Smooth muscle cell (in vitro differentiated cells): ENCODE measurements at regions not wholly inside any gene's neighbourhood (a gene's known extent, or its start where the extent isn't known, plus 50 kb on each side); places are given as distances from the start of the nearest gene placed in this dataset.

Experiments
- DNase-seq: peaks from one replicate; lab custom pipeline; 2025; ENCODE audit not compliant: unreplicated experiment; lab: John Stamatoyannopoulos, UW
- H2AFZ ChIP-seq: fragments of 200-600 bp; sonication (generic); 2 replicates; pipeline ENCODE4 v1.6.0; 2016; ENCODE audit warnings: antibody characterized with exemption, low read depth, mild to moderate bottlenecking
- H3F3A ChIP-seq: fragments of 200-600 bp; sonication (generic); 2 replicates; pipeline ENCODE4 v1.6.0; 2017; ENCODE audit warnings: antibody characterized with exemption, low read depth
- H3K27ac ChIP-seq: fragments of 200-600 bp; sonication (generic); 2 replicates; pipeline ENCODE4 v1.5.1; 2016; ENCODE audit warnings: low read depth, mild to moderate bottlenecking
- H3K27me3 ChIP-seq: fragments of 200-600 bp; sonication (generic); 2 replicates; pipeline ENCODE4 v1.6.1; 2016; ENCODE audit warnings: low read depth, mild to moderate bottlenecking
- H3K36me3 ChIP-seq: fragments of 200-600 bp; sonication (generic); 2 replicates; pipeline ENCODE4 v1.5.1; 2016; ENCODE audit warnings: low read depth
- H3K4me1 ChIP-seq: fragments of 200-600 bp; sonication (generic); 2 replicates; pipeline ENCODE4 v1.5.1; 2016; ENCODE audit warnings: low read depth
- H3K4me2 ChIP-seq: fragments of 200-600 bp; sonication (generic); 2 replicates; pipeline ENCODE4 v1.6.0; 2016; ENCODE audit warnings: mild to moderate bottlenecking
- H3K4me3 ChIP-seq: fragments of 200-600 bp; sonication (generic); 2 replicates; pipeline ENCODE4 v1.5.1; 2016; ENCODE audit warnings: mild to moderate bottlenecking
- H3K79me2 ChIP-seq: fragments of 200-600 bp; sonication (generic); 2 replicates; pipeline ENCODE4 v1.6.0; 2016; ENCODE audit warnings: low read depth, mild to moderate bottlenecking
- H3K9ac ChIP-seq: fragments of 200-600 bp; sonication (generic); 2 replicates; pipeline ENCODE4 v1.6.0; 2016; ENCODE audit warnings: low read depth
- H3K9me3 ChIP-seq: fragments of 200-600 bp; sonication (generic); replicated peaks from 2 replicates; pipeline ENCODE4 v1.5.1; 2016; ENCODE audit warnings: low read depth
- H4K20me1 ChIP-seq: fragments of 200-600 bp; sonication (generic); 2 replicates; pipeline ENCODE4 v1.6.0; 2016; ENCODE audit warnings: low read depth
- WGBS: methylation state at CpG from one replicate; pipeline ENCODE4 v1.1.7; 2016; ENCODE audit warnings: low lambda C conversion rate; 5-methylcytosine and 5-hydroxymethylcytosine counted together
- TF ChIP-seq, protein P1 (sequence below): fragments of 200-600 bp; sonication (generic); IDR thresholded peaks from 2 replicates; pipeline ENCODE4 v1.5.1; 2017; ENCODE audit warnings: borderline replicate concordance, mild to moderate bottlenecking, antibody characterized with exemption; ENCODE audit not compliant: insufficient read depth, poor library complexity, severe bottlenecking

DNA sequence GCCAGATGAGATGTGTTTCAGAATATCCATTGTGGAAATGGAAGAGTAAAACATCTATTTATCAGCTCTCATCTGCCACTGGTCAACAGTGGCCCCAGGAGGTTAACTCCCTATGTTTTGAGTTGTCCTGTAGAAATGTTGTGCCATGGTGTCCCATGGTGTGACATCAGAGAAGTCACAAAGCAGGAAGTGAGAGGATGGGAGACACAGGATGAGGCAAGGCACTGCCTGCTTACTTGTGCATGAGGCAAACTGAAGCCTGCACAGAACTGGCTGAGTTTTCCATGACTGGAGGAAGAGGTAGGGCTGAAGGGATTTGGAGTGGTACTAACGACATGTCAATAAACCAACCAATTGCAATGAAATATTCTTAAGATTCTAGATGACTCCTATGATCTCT lies 131.5 kb upstream of the ZNF644 start:
- 89% methylated on average over 1 of the region's 1 CpG for WGBS
- TF ChIP-seq, protein P1, sequence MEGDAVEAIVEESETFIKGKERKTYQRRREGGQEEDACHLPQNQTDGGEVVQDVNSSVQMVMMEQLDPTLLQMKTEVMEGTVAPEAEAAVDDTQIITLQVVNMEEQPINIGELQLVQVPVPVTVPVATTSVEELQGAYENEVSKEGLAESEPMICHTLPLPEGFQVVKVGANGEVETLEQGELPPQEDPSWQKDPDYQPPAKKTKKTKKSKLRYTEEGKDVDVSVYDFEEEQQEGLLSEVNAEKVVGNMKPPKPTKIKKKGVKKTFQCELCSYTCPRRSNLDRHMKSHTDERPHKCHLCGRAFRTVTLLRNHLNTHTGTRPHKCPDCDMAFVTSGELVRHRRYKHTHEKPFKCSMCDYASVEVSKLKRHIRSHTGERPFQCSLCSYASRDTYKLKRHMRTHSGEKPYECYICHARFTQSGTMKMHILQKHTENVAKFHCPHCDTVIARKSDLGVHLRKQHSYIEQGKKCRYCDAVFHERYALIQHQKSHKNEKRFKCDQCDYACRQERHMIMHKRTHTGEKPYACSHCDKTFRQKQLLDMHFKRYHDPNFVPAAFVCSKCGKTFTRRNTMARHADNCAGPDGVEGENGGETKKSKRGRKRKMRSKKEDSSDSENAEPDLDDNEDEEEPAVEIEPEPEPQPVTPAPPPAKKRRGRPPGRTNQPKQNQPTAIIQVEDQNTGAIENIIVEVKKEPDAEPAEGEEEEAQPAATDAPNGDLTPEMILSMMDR = no peak

DNA sequence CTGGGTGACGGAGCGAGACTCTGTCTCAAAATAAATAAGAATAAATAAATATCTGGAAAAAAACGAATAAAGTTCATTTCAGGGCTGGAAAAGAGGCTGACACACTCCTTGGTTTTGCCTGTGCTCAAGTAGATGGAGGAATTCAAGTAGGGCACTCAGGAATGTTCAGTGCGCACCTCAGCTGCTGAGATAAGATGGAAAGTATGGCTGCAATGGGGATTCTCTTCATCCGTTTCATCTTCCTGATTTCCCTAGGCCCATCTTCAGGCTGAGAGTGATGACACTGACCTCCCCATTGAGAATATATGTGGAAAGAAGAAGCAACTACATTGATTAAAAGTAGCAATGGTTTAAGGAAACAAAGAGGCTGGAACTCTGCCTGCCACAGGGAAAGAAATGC lies 130.5 kb upstream of the ZNF644 start:
- Histone ChIP-seq H3K9me3 (no peaks in the 10 kb centered on the region), H3K36me3 (no peaks in the 10 kb centered on the region), H3K4me1 (no peaks in the 10 kb centered on the region), H3K4me3 (no peak overlapping the region), H2AFZ (no peak overlapping the region), H4K20me1 (no peaks in the 10 kb centered on the region), H3K4me2 (no peak overlapping the region), H3F3A (no peaks in the 10 kb centered on the region), H3K27ac (no peak overlapping the region), H3K79me2 (no peaks in the 10 kb centered on the region), H3K27me3 (no peaks in the 10 kb centered on the region), H3K9ac (no peak overlapping the region)
- TF ChIP-seq, protein P1 = no peak
- WGBS = 77% methylated on average over 5 of the region's 5 CpGs
- no peak for DNase-seq

More for the DNA sequence above, 131.5 kb upstream of the ZNF644 start:
- Histone ChIP-seq H3F3A (no peaks in the 10 kb centered on the region), H2AFZ (no peak overlapping the region), H3K27ac (no peak overlapping the region), H3K4me3 (no peak overlapping the region), H3K36me3 (no peaks in the 10 kb centered on the region), H3K9me3 (no peaks in the 10 kb centered on the region), H4K20me1 (no peaks in the 10 kb centered on the region), H3K4me2 (no peak overlapping the region), H3K9ac (no peak overlapping the region), H3K27me3 (no peaks in the 10 kb centered on the region), H3K79me2 (no peaks in the 10 kb centered on the region), H3K4me1 (no peaks in the 10 kb centered on the region)
- no peak for DNase-seq

DNA sequence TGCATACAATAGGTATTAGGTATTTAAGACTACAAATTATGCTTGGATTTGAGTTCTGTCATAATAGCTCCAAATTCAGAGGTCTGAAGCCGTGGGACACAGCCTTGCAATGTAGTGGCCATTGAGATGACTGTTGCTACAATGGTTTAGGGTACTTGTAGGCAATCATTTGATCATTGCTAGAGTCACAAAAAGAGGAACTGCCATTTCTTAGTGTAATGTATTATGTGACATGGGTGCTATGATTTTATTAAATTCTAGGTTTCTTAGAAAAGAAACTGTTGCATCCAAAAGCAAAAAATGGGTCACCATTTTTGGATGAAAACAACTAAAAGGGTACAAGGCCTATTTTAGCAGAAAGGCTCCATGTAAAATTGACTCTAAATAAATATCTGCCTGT lies 129.9 kb upstream of the ZNF644 start:
- Histone ChIP-seq H3K36me3 (no peaks in the 10 kb centered on the region), H4K20me1 (no peaks in the 10 kb centered on the region), H3K9me3 (no peaks in the 10 kb centered on the region), H3K4me1 (no peaks in the 10 kb centered on the region), H3K4me3 (no peak overlapping the region), H3K27ac (no peak overlapping the region), H3K27me3 (no peaks in the 10 kb centered on the region), H2AFZ (no peak overlapping the region), H3K4me2 (no peak overlapping the region), H3F3A (no peaks in the 10 kb centered on the region), H3K79me2 (no peaks in the 10 kb centered on the region), H3K9ac (no peak overlapping the region)
- 97% methylated on average over 1 of the region's 1 CpG for WGBS
- TF ChIP-seq, protein P1 = no peak
- no peak for DNase-seq

DNA sequence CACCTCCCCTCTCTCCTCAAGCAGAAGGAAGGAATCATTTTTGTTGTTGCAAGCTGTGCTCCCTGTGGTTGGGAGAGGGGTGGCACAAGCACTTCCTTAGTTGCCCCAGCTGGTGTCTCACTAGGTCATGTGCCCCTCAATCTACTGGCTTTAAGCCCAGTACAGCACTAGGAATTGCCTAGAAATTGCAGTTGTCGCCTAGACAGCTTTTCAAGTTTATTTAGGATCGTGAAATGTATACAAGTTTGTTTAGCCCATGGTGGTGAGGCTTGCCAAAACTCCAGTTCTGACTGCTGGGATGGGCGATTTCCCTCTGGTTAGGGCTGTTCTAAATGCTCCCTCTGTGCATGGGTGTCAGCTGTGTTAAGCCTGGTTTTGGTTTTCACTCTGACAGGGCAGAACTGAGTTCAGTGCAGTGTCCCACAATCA lies 126.8 kb upstream of the ZNF644 start:
- no peaks in the 10 kb centered on the region for H3F3A ChIP-seq
- H3K9ac ChIP-seq = no peak overlapping the region
- TF ChIP-seq, protein P1 = no peak
- DNase-seq = no peak
- H3K9me3 ChIP-seq = no peaks in the 10 kb centered on the region
- H4K20me1 ChIP-seq = no peaks in the 10 kb centered on the region
- H3K4me3 ChIP-seq = no peak overlapping the region
- H2AFZ ChIP-seq = no peak overlapping the region
- no peaks in the 10 kb centered on the region for H3K36me3 ChIP-seq
- no peaks in the 10 kb centered on the region for H3K4me1 ChIP-seq
- no peak overlapping the region for H3K27ac ChIP-seq
- no peaks in the 10 kb centered on the region for H3K79me2 ChIP-seq
- H3K4me2 ChIP-seq = no peak overlapping the region
- 87% methylated on average over 3 of the region's 3 CpGs for WGBS
- H3K27me3 ChIP-seq = no peaks in the 10 kb centered on the region
